CD4-positive, alpha-beta T cell treated with Interleukin-17A for 1 hour (primary cell): ENCODE measurements at regions not wholly inside any gene's neighbourhood (a gene's known extent, or its start where the extent isn't known, plus 50 kb on each side); places are given as distances from the start of the nearest gene placed in this dataset.

Source experiments
- DNase-seq: peaks from one replicate; pipeline ENCODE4 v3.0.0-alpha.2; 2020

DNA sequence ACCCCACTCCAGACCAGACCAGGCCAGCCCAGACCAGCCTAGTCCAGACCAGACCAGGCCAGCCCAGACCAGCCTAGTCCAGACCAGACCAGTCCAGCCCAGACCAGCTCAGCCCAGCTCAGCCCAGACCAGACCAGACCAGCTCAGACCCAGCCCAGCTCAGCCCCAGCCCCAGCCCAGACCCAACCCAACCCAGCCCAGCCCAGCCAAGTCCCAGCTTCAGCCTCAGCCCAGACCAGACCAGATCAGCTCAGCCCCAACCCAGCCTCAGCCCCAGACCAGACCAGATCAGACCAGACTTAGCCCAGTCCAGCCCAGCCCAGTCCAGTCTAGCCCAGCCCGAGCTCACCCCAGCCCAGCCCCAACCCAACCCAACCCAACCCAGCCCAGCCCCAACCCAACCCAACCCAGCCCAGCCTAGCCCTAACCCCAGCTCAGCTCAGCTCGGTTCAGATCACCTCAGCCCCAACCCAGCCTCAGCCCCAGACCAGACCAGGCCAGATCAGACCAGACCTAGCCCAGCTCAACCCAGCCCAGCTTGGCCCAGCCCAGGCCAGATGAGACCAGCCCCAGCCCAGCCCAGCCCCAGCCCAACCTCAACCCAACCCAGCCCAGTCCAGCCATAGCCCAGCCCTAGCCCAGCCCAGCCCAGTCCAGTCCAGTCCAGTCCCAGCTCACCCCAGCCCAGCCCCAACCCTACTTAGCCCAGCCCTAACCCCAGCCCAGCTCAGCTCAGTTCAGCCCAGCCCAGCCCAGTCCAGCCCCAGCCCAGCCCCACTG is 204.7 kb downstream of the BCL11B start:
- DNase-seq: no peak

DNA sequence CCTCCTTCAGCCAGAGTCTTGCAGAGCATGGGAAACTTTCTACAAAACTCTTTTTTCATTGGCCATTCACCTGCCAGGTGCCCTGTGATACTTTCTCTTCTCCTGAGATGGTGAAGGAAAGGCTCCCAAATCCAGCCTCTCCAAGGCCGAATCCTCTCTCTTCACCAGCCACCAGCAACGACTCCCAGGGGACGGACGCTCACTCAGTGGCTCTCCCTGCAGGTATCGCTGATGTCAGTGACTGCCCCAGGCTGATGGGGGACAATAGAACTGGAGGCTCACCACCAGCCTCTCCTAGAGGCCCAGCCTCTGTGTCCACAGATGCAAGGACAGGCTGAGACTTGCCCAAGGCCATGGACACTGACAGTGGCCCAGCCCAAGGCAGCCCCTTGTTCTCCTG is 204.1 kb downstream of the BCL11B start:
- DNase-seq: no peak

- DNase-seq: no peak
Observed at GRCh38 chr14:99069946-99070345, 202.1 kb downstream of the BCL11B start.

DNA sequence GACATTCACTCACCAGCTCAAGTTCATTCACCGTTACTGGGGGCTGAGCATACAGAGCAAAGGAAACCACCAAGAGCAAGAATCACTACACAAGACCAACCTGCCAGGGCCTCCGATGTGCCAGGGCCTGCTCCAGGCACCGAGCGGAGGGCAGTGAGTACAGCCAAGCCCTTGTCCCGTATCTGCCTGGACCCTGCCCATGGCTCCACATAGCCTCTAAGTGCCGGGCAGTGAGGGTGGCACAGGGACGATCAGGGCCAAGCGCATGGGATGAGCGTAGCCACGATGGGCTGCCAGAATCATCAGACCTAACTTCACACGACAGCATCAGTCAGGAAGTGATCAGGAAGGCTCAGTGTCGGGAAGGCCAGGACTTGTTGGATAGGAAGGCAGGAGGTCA is 199.6 kb downstream of the BCL11B start:
- DNase-seq: no peak

- DNase-seq: no peak
Observed at GRCh38 chr14:99072956-99073355, 199.0 kb downstream of the BCL11B start.

DNA sequence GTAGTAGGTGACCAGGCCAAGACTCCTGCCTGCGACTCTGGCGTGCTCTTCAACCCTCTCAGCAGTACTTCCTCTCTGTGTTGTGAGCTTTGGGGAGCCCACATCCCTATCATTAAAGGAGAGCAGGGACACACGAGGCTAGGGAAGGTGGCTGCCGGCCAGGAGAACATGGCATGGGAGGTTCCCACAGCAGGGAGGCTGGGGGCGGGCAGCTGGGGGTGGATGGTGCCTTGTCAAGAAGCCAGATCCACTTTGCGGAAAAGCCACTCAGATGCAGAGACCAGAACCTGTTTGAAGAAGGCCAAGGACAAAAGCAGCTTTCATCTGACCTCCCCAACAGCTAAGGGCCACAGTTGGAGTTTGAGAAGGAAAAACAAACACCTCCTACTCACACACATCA is 198.6 kb downstream of the BCL11B start:
- no peak for DNase-seq

- no peak for DNase-seq
Observed at GRCh38 chr14:99075061-99075460, 196.9 kb downstream of the BCL11B start.

DNA sequence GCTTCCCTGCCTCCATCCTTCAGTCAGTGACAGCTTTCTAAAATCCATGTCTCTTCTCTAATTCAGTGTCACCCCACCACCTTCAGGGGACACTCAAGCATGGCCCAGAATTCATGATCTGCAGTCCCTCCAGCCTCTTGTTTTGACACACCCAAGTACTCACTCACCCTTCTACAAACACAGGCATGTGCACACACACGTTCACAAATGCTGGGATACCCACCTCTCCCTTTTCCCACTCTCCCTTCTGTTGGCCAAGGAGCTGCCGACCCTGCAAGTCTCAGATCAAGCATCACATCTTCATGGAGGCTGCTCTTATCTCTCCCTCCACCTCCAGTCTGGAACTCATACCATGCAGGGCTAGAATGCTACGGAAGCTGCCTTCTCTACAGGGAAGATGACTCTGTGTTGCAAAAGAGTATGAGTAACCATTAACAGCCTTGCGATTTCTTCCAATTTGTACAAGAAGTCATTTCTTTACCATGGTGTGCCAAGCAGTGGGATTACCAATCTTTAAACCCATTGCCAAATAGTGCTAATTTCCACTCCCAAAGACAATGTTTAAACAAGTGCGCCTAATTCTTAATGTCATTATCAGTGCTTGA is 196.1 kb downstream of the BCL11B start:
- no peak for DNase-seq

DNA sequence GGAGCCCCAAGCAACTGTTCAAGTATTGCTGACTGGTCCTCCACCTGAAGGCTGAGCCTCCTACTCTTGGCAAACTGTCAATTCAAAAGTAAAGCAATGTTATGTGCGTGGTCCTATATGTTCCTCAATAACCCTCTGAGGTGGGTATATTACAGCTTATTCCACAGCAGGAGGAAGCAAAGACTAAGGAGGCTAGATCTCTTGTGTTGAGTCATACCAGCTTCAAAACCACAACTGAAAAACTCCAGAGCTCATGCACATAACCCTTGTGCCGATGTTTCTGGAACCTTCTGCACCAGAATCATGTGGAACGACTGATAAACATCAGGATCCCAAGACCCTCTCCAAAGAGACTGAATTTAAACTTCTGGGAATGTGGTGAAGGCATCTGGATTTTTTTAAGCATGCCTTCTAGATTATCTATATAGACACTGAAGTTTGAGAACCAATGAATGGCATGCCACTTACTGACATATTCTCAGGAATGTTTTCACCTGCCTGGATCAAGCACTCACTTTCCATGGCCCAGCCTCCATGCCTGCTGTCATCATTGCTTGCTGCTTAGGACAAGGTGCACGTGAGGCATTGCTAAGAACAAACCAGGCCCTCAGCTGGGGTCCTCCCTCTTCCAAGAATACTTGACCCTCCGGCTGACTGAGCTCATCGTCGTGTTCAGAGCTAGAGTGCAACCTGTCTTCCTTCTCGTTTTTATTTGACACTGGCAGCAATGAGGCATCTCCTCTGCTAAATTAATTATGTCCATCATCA is 194.7 kb downstream of the BCL11B start:
- DNase-seq: no peak

DNA sequence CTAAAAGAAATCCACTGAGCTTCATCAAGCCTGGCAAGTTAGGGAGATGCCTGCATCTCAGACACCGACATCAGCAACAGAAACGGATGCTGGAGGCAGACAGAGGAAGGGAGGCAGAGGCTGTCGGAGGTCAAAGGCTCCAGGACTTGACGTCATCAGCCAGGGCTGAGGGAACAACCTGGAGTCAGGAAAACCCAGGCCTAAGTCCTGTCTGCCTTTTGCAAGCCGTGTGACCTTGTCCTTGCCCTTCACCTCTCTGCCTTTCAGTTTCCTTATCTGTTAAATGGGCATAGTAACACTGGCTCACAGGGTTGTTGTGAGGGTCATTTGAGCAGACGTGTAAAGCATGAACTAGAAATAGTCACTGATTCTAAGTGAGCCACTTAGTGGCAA is 194.2 kb downstream of the BCL11B start:
- no peak for DNase-seq

GRCh38 chr14:99078426-99078825 is 193.6 kb downstream of the BCL11B start:
- no peak for DNase-seq

GRCh38 chr14:99079061-99079727 is 192.8 kb downstream of the BCL11B start:
- no peak for DNase-seq

- no peak for DNase-seq
Observed at GRCh38 chr14:99080306-99080705, 191.7 kb downstream of the BCL11B start.

GRCh38 chr14:99081156-99081765 is 190.7 kb downstream of the BCL11B start:
- no peak for DNase-seq

DNA sequence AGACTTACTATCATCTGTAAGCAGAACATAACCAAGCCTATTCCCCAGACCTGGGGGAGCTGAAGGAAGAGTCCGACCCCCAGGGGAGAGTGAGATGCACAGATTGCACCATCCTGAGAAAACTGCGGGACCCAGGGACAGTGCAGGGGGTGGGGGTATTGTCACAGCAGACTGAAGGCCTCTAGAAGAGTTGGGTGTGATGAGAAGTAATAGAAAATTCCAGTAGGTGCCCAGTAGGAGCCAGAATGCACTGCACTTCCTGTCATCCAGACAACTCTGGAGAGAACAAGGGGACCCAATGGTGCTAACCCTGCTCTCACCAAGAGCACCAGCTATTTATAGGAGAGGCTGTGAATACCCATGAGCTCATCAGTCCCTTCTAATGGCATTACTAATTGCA is 190.1 kb downstream of the BCL11B start:
- DNase-seq: no peak

DNA sequence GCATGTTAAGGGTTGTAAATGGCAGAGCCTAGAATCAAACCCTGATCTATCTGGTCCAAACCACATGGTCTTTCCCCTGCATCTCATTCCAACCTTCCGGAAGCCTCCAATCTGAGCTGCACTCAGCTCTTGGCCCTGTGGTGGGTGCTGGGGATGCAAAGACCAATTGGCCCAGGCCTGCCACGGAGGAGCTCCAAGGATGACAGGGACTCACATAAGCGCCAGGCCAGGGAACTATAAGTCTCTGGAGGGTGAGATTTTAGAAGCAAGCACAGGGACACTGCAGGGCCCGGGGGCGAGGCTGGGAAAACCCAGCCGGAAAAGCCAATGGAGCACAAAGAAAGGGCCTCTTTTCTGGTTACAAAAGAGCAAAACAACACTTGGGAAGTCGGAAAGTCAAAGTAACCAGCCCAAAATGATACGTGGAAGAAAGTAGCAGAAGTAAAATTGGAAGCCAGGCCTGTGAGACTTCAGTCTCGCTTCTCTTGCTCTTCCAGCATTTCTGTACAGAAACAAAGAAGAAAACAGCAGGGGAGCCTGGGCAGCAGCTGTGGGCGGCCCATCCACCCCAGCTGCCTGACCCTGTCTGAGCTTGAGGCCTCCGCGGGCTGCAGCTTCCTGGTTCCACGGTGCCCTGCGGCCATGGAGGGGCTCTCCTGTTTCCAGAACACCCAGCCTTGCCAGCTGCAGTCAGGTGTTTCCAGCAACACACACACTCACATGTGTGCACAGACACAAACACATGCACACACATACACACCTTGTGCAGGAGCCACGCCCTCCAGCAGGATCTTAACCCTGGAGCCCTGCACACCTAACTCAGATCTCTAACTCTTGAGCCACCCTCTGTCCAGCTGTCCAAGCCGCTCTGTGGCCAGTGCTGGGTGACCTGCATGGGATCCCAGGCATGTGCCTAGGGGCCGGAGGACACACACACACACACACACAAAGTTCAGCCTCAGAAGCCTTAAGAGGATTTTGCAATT is 178.2 kb downstream of the BCL11B start:
- no peak for DNase-seq

DNA sequence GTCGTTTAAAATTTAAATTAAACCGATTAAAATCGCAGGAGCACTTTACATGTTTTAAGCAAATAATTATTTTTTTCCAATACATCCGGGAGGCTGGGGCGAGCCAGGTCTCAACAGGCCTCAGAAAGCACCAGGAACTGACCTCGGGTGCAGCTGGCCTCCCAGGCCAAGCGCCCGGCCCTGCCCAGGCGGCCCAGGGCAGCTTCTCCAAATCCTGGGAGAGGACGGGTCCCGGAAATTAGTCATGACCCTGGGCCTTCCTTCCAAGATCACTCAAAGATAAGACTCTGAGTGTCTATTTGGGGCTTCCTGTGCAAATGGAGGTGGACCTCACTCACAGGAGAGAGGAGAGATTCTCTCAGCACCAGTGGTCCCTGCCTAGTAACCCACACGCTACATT is 177.1 kb downstream of the BCL11B start:
- no peak for DNase-seq

GRCh38 chr14:99095369-99095768 is 176.6 kb downstream of the BCL11B start:
- no peak for DNase-seq

DNA sequence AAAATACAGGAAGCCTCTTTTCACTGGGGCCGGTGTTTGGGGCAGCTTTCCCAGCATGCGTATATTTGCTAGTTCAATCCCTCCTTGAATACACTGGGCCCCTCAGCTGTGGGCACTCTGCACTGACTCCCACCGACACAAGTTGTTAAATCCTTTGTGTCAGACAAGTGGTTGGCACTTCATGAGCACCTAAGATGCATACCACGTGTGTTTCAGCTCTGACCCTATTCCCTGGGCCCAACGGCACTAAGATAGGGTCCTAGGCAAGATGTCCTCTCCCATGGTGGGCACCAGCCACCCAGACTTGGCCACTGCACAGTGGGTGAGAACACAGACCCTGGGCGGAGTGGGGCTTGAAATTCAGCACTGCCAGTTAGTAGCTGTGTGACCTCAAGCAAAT is 173.8 kb downstream of the BCL11B start:
- DNase-seq: no peak

- DNase-seq: no peak
Observed at GRCh38 chr14:99099051-99099787, 172.8 kb downstream of the BCL11B start.
